ENCODE measurements at regions not wholly inside any gene's neighbourhood (a gene's known extent, or its start where the extent isn't known, plus 50 kb on each side); places are given as distances from the start of the nearest gene placed in this dataset.
"Not testable (repeated sequence)": the region's sequence is repeated elsewhere in the genome, so short reads cannot be mapped to it uniquely, and the experiment has no call there.

DNA sequence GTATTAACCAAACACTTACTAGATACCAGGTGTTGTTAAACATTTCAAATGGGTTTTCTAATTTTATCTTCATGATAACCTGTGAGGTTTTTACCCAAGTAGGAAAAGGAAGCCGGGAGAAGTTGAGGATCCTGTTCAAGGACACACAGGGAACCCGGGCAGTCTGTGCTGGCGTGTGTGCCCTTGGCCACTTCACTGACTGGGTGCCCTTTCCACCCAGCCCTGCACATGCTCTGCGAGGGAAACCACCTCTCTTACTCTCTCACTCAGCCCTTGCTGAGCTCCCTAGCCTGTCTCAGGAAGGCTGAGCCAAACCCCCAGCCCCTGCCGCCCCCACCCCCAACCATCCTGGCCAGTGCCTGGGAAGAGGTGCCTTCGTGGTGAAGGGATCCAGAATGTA is 51.8 kb downstream of the TEX44 start:
- DNase-seq (ENCODE audit: low read depth in 2 of 2), result no peak

DNA sequence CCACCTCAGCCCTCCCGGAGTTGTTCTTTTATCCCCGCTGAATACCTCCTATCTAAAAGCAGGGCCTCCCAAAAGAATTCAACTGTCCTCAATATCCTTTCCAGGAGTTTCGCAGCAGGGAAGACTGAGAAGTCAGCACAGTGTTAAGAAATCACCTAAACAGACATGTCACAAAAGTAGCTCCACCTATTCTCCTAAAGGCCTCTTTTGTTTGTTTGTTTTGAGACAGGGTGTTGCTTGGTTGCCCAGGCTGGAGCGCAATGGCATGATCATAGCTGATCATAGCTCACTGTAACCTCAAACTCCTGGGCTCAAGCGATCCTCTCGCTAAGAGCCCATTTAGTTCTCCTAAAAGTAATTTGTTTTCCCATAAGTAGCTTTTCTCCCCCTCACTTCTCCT is 53.8 kb downstream of the TEX44 start:
- DNase-seq (ENCODE audit: low read depth in 2 of 2), result no peak

DNA sequence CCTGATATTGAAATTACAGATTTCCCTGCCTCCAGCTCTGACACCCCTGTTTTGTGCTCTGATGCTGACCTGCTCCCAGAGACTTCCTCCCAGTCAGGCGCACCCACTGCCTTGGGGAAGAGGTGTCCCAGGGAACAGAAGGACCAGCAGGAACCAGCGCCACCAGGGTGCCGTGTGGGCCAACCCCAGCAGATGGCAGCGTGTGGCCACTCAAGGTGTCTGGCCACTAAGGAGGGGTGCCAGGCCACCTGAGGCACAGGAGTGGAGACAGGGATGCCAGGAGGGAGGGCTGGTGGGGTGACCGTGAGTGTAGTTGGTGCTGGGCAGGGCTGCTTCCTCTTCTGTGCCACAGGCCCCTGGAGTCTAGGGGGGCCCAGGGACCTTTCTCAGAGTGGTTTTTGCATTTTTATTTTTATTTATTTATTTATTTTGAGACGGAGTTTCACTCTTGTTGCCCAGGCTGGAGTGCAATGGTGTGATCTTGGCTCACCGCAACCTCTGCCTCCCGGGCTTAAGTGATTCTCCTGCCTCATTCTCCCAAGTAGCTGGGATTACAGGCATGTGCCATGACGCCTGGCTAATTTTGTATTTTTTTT is 56.0 kb downstream of the TEX44 start:
- DNase-seq (ENCODE audit: low read depth in 2 of 2), result peak; percentile 25 to 42

DNA sequence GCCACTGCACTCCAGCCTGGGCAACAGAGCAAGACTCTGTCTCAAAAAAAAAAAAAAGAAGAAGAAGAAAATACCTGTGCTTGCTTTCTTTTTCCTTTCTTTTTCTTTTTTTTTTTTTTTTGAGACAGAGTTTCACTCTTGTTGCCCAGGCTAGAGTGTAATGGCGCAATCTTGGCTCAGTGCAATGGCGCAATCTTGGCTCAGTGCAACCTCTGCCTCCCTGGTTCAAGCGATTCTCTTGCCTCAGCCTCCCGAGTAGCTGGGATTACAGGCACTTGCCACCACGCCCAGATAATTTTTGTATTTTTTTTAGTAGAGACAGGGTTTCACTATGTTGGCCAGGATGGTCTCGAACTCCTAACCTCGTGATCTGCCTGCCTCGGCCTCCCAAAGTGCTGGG is 56.8 kb upstream of the PTMA start:
- not testable (repeated sequence) for DNase-seq (ENCODE audit: low read depth in 2 of 2)

DNA sequence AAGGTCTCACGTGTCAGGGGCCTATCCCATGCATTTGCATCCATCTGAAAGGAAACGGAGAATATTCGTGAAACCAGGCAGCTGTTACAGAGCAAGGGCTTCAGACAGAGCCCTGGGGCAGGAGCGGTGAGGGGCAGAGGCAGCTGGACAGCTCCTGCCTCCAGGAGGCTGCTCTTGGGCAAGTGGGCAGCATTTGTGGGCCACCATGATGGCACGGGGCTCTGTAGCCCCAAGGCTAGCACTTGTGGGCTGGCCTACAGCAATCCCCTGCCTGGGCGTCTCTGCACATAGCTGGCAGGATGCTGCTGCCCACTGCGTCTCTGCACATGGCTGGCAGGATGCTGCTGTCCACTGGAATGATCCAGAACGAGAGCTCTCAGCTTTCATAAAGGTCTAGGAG is 52.8 kb upstream of the PTMA start:
- no peak for DNase-seq (ENCODE audit: low read depth in 2 of 2)

DNA sequence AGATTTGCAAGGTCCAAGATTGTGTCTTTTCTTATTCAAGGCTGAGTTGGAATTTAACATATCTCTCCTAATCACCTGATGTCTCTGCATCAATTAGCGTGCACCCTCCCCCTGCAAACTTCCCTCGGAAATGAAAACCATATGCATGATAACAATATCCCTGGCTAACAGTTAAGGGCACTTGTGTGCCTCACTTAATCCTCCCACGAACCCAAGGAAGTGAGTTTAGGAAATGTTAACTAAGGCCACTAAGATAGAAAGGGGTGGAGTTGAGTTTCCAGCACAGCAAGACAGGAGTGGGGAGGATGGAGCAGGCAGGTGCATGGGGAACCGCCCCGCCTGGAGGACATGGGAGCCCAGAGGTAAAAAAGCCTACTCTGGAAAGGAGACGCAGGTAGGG is 52.4 kb upstream of the PTMA start:
- no peak for DNase-seq (ENCODE audit: low read depth in 2 of 2)
